Esophagus squamous epithelium (tissue), 4 donors: ENCODE measurements at regions not wholly inside any gene's neighbourhood (a gene's known extent, or its start where the extent isn't known, plus 50 kb on each side); places are given as distances from the start of the nearest gene placed in this dataset.

ENCODE experiments used
- POLR2A ChIP-seq, 4 donors: fragments of 450-650 bp; IDR thresholded peaks; one replicate each; pipeline ENCODE4 v1.6.1; 2017; ENCODE audit warnings: antibody characterized with exemption in 4 of 4, mild to moderate bottlenecking in 4 of 4, moderate library complexity in 3 of 4
- TF ChIP-seq, protein P1 (sequence below), 6 experiments: fragments of 450-650 bp in 4 of 6; fragments of 200-600 bp in 2 of 6; sonication (generic) in 2 of 6; IDR thresholded peaks; one replicate each; pipeline ENCODE4 v1.5.1; 2016 to 2019; ENCODE audit warnings: antibody characterized with exemption in 6 of 6, mild to moderate bottlenecking in 4 of 6, moderate library complexity in 4 of 6

DNA sequence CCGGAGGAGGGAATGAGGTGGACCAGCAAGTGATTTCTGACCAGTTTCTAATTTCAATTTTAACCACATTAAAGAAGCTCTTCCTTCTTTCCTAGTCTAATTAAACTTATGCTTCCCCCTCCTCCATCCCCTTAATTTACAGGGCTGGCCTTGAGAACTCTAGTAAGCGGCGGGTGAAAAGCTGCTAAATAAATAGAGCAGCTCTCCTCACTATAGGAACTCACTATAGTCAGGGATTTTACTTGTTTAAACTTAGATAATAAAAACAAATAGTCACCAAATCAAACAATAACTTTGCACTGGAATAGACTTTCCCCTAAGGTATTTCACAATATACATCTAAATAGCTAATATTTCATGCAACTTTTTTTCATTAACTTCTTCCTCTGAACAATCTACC lies 1838.2 kb upstream of the PRR20A start:
- TF ChIP-seq POLR2A (IDR thresholded peaks at IDR 0.05), result no peak
- TF ChIP-seq, protein P1, sequence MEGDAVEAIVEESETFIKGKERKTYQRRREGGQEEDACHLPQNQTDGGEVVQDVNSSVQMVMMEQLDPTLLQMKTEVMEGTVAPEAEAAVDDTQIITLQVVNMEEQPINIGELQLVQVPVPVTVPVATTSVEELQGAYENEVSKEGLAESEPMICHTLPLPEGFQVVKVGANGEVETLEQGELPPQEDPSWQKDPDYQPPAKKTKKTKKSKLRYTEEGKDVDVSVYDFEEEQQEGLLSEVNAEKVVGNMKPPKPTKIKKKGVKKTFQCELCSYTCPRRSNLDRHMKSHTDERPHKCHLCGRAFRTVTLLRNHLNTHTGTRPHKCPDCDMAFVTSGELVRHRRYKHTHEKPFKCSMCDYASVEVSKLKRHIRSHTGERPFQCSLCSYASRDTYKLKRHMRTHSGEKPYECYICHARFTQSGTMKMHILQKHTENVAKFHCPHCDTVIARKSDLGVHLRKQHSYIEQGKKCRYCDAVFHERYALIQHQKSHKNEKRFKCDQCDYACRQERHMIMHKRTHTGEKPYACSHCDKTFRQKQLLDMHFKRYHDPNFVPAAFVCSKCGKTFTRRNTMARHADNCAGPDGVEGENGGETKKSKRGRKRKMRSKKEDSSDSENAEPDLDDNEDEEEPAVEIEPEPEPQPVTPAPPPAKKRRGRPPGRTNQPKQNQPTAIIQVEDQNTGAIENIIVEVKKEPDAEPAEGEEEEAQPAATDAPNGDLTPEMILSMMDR (IDR thresholded peaks at IDR 0.05), result no peak
